ENCODE measurements at regions not wholly inside any gene's neighbourhood (a gene's known extent, or its start where the extent isn't known, plus 50 kb on each side); places are given as distances from the start of the nearest gene placed in this dataset.

DNA sequence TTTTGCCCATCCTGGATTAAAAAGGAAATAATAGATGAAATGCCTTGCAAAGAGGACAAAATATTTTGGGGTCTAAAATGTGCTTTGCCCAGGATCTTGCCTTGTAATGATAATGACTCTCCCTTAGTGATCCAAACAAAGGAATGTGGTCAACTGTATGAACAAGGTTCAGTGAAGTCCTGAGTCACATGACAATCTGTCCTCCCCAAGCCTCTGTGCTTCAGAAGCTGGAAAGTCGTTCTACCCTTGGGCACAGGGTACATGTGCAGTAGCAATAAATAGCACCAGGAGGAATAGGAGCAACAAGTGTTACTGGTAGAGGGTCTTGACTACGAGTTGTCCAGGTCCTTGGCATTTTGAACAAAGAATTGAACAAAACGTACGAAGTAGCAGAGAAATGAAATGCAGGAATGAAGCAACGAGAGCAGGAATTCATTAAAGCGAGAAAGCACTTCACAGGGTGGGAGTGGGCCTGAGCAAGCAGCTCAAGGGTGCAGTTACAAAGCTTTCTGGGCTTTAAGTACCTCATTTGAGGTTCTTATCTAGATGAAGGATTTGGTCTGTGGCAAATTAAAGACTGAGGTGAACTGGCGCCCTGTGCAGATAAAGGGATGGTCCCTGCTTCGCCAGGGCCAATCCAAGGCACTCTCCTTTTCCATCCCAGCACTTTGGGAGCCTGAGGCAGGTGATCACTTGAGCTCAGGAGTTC, 65.8 kb downstream of the RESF1 start:
- TF ChIP-seq, protein P1, sequence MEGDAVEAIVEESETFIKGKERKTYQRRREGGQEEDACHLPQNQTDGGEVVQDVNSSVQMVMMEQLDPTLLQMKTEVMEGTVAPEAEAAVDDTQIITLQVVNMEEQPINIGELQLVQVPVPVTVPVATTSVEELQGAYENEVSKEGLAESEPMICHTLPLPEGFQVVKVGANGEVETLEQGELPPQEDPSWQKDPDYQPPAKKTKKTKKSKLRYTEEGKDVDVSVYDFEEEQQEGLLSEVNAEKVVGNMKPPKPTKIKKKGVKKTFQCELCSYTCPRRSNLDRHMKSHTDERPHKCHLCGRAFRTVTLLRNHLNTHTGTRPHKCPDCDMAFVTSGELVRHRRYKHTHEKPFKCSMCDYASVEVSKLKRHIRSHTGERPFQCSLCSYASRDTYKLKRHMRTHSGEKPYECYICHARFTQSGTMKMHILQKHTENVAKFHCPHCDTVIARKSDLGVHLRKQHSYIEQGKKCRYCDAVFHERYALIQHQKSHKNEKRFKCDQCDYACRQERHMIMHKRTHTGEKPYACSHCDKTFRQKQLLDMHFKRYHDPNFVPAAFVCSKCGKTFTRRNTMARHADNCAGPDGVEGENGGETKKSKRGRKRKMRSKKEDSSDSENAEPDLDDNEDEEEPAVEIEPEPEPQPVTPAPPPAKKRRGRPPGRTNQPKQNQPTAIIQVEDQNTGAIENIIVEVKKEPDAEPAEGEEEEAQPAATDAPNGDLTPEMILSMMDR (IDR thresholded peaks at IDR 0.05) = no peak
- TF ChIP-seq POLR2A (IDR thresholded peaks at IDR 0.05) (no peak), POLR2AphosphoS5 (IDR thresholded peaks at IDR 0.05) (no peak)
- Histone ChIP-seq H3K27me3 (no peaks in the 10 kb centered on the region), H3K4me3 (no peak overlapping the region), H3K27ac (no peak overlapping the region), H3K36me3 (no peaks in the 10 kb centered on the region), H3K9me3 (no peaks in the 10 kb centered on the region), H3K4me1 (no peaks in the 10 kb centered on the region)
- intact Hi-C loops (cut with DNase I; ENCODE audit: low total_unique reads) = no loop called here
- DNase-seq (ENCODE audit: low spot score in 2 of 2) = no peak

DNA sequence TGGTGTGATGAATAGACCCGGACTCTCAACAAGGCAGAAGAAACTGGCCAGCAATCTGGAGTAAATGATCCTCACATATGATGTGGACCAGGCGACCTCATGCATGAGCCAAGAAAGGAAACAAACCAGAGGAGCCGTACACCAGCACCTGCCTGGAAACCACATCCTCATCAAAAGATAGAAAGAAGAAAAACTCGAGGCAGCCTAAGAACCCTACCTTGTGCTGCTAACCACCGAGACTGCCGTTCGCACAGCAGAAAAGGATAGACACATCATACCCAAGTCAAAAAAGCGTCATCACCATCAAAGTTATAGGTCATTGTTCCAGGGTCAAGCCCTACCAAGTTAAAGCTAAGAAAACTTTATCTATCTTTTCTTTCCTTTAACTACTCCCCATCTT, 66.7 kb downstream of the RESF1 start:
- intact Hi-C loops (cut with DNase I; ENCODE audit: low total_unique reads) = no loop called here
- Histone ChIP-seq H3K9me3 (no peaks in the 10 kb centered on the region), H3K4me1 (no peaks in the 10 kb centered on the region), H3K27me3 (no peaks in the 10 kb centered on the region), H3K36me3 (no peaks in the 10 kb centered on the region), H3K4me3 (no peak overlapping the region), H3K27ac (no peak overlapping the region)
- TF ChIP-seq, protein P1 (IDR thresholded peaks at IDR 0.05) = no peak
- TF ChIP-seq POLR2A (IDR thresholded peaks at IDR 0.05) (no peak), POLR2AphosphoS5 (IDR thresholded peaks at IDR 0.05) (no peak)
- DNase-seq (ENCODE audit: low spot score in 2 of 2) = no peak

DNA sequence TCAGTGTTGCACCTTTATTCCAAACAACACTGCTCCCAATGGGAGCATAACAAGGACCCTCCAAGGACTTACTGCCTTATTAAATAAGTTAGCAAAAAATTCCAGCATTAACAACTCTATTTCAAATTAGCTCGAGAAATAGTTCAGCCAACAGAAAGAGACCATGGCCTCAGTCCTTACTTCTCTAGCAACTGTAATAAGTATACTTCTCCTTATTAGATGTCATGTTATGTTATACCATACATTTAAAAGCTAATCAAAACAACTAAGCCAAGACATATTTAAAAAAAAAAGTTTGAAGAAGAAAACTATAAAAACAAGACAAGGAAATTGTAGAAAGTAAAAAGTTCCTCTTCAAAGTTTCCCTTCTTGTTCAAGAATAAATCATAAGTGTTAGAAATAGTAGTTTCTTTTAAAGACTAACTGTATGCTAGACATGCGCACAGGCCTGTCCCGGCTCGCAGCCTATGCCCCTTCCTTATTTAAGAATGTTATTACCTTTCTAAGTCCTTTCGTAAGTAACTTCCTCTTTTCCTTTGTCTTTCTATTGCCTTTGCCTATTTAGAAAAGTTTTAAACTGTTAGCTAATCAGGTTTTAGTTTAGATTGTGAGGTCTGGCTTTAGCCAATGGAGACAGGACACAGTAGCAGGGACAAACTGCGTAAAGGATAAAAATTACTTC, 68.6 kb downstream of the RESF1 start:
- intact Hi-C loops (cut with DNase I; ENCODE audit: low total_unique reads) = no loop called here
- no peaks in the 10 kb centered on the region for H3K36me3 ChIP-seq
- H3K4me3 ChIP-seq = no peak overlapping the region
- H3K9me3 ChIP-seq = no peaks in the 10 kb centered on the region
- H3K4me1 ChIP-seq = no peaks in the 10 kb centered on the region
- no peak for TF ChIP-seq POLR2A (IDR thresholded peaks at IDR 0.05)
- TF ChIP-seq, protein P1 (IDR thresholded peaks at IDR 0.05) = no peak
- no peak for TF ChIP-seq POLR2AphosphoS5 (IDR thresholded peaks at IDR 0.05)
- no peak for DNase-seq (ENCODE audit: low spot score in 2 of 2)
- H3K27ac ChIP-seq = no peak overlapping the region
- H3K27me3 ChIP-seq = no peaks in the 10 kb centered on the region

DNA sequence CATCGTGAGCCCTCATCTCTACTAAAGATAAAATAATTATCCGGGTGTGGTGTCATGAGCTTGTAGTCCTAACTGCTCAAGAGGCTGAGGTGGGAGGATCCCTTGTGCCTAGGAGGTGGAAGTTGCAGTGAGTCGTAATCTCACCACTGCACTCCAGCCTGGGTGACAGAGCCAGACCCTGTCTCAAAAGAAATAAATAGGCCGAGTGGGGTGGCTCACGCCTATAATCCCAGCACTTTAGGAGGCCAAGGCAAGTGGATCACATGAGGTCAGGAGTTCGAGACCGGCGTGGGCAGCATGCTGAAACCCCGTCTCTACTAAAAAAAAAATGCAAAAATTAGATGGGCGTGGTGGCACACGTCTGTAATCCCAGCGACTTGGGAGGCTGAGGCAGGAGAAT, 70.9 kb downstream of the RESF1 start:
- no peak for DNase-seq (ENCODE audit: low spot score in 2 of 2)
- H3K27me3 ChIP-seq = no peaks in the 10 kb centered on the region
- no peak overlapping the region for H3K4me3 ChIP-seq
- no peak for TF ChIP-seq POLR2AphosphoS5 (IDR thresholded peaks at IDR 0.05)
- no peaks in the 10 kb centered on the region for H3K9me3 ChIP-seq
- H3K27ac ChIP-seq = no peak overlapping the region
- H3K36me3 ChIP-seq = no peaks in the 10 kb centered on the region
- no peaks in the 10 kb centered on the region for H3K4me1 ChIP-seq
- intact Hi-C loops (cut with DNase I; ENCODE audit: low total_unique reads) = no loop called here

DNA sequence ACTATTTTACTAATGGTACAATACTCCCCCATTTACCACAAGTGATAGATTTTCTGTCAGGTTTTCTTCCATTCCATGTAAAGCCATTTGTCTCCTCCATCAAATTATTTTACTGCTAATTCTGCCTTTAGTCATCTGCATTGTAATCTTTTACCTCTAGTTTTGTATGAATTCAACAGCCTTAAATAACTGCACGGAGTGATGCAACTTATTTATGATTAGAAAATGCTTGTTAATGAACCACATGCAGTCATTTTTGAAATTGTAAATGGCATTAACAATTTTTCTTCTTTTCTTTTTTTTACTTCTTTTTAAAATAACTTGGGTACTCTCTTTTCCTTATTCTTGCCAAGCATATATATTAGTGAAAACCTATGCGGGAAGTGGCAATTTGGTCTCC, 71.5 kb downstream of the RESF1 start:
- intact Hi-C loops (cut with DNase I; ENCODE audit: low total_unique reads) = no loop called here
- TF ChIP-seq POLR2AphosphoS5 (IDR thresholded peaks at IDR 0.05) (no peak), POLR2A (IDR thresholded peaks at IDR 0.05) (no peak)
- TF ChIP-seq, protein P1 (IDR thresholded peaks at IDR 0.05) = no peak
- H3K27me3 ChIP-seq = no peaks in the 10 kb centered on the region
- H3K36me3 ChIP-seq = no peaks in the 10 kb centered on the region
- no peak for DNase-seq (ENCODE audit: low spot score in 2 of 2)
- H3K9me3 ChIP-seq = no peaks in the 10 kb centered on the region
- H3K4me3 ChIP-seq = no peak overlapping the region
- H3K27ac ChIP-seq = no peak overlapping the region
- H3K4me1 ChIP-seq = no peaks in the 10 kb centered on the region

All from breast epithelium (tissue), 4 donors.